Natural killer cell (primary cell): ENCODE measurements at regions not wholly inside any gene's neighbourhood (a gene's known extent, or its start where the extent isn't known, plus 50 kb on each side); places are given as distances from the start of the nearest gene placed in this dataset.

Experiments
- ATAC-seq, 3 donors: fragments of 150-1000 bp in 2 of 3; fragments of 200-7000 bp in 1 of 3; cut with Tn5 transposase; 1 replicate in 1 of 3; 2 replicates in 2 of 3; pipeline ENCODE4 v1.10.0; 2021; ENCODE audit warnings: mild to moderate bottlenecking in 2 of 3, moderate library complexity in 2 of 3
- DNase-seq, 2 donors: peaks; one replicate each; pipeline versions ENCODE4 v3.0.0 to v3.0.0-alpha.2; 2013 to 2021; ENCODE audit warnings: mixed read lengths in 1 of 2
- H3K27ac ChIP-seq: one replicate; pipeline ENCODE4 v1.5.1; 2013; ENCODE audit warnings: mild to moderate bottlenecking, low read length
- H3K27me3 ChIP-seq: one replicate; pipeline ENCODE4 v1.6.1; 2013; ENCODE audit warnings: low read length; ENCODE audit not compliant: control insufficient read depth, insufficient read depth
- H3K36me3 ChIP-seq: one replicate; pipeline ENCODE4 v1.6.1; 2013; ENCODE audit warnings: low read length; ENCODE audit not compliant: control insufficient read depth, insufficient read depth
- H3K4me1 ChIP-seq: one replicate; pipeline ENCODE4 v1.6.1; 2013; ENCODE audit warnings: low read length; ENCODE audit not compliant: control insufficient read depth, insufficient read depth
- H3K4me3 ChIP-seq: one replicate; pipeline ENCODE4 v1.5.1; 2013; ENCODE audit warnings: low read length
- H3K9me3 ChIP-seq: one replicate; pipeline ENCODE4 v1.6.1; 2013; ENCODE audit warnings: low read length; ENCODE audit not compliant: control insufficient read depth, insufficient read depth
- H3K27ac Mint-ChIP-seq, 2 donors: one replicate each; pipeline ENCODE4 v1.8.0; 2022; ENCODE audit warnings: mild to moderate bottlenecking in 2 of 2, mixed read lengths in 2 of 2, moderate library complexity in 1 of 2
- H3K27me3 Mint-ChIP-seq, 2 donors: one replicate each; pipeline ENCODE4 v1.8.0; 2022; ENCODE audit warnings: low read depth in 2 of 2, mixed read lengths in 2 of 2
- H3K36me3 Mint-ChIP-seq: one replicate; pipeline ENCODE4 v1.8.0; 2022; ENCODE audit warnings: mixed read lengths
- H3K4me1 Mint-ChIP-seq, 2 donors: one replicate each; pipeline ENCODE4 v1.8.0; 2022; ENCODE audit warnings: mixed read lengths in 2 of 2
- H3K4me3 Mint-ChIP-seq: one replicate; pipeline ENCODE4 v1.8.0; 2022; ENCODE audit warnings: mild to moderate bottlenecking, moderate library complexity, mixed read lengths
- H3K9me3 Mint-ChIP-seq, 2 donors: one replicate each; pipeline ENCODE4 v1.8.0; 2022; ENCODE audit warnings: mixed read lengths in 2 of 2
- CTCF ChIP-seq: fragments of 200-600 bp; IDR thresholded peaks from one replicate; pipeline ENCODE4 v1.8.0; 2022; ENCODE audit warnings: antibody characterized with exemption
- WGBS: methylation state at CpG from one replicate; pipeline ENCODE4 v1.1.7; 2013; ENCODE audit warnings: missing lambda C conversion rate; ENCODE audit not compliant: insufficient coverage; 5-methylcytosine and 5-hydroxymethylcytosine counted together
- intact Hi-C: fragments of 100-400 bp; cut with micrococcal nuclease; formaldehyde crosslinking; loops from one replicate; pipeline ENCODE4 v1.14.2; 2022

- no peaks in the 10 kb centered on the region for H3K9me3 ChIP-seq
- no peaks in the 10 kb centered on the region for H3K4me1 ChIP-seq
- H3K27me3 Mint-ChIP-seq = no peaks in the 10 kb centered on the region
- H3K36me3 Mint-ChIP-seq = no peaks in the 10 kb centered on the region
- no peak overlapping the region for H3K27ac Mint-ChIP-seq
- H3K9me3 Mint-ChIP-seq = no peaks in the 10 kb centered on the region
- no peaks in the 10 kb centered on the region for H3K36me3 ChIP-seq
- ATAC-seq (no peak), DNase-seq (no peak)
- intact Hi-C loops = no loop called here
- H3K4me3 ChIP-seq = no peak overlapping the region
- H3K27me3 ChIP-seq = no peaks in the 10 kb centered on the region
- no peaks in the 10 kb centered on the region for H3K4me1 Mint-ChIP-seq
- H3K4me3 Mint-ChIP-seq = no peak overlapping the region
- 91% methylated on average over 4 of the region's 4 CpGs for WGBS
- no peak overlapping the region for H3K27ac ChIP-seq
- TF ChIP-seq CTCF = no peak
Observed at GRCh38 chr7:81467964-81468363, 301.9 kb downstream of the HGF start.

GRCh38 chr7:81462672-81463071, 307.2 kb downstream of the HGF start:
- DNase-seq (no peak), ATAC-seq (no peak)
- no CpG with 5 or more reads among the region's 1 CpG for WGBS
- Mint-ChIP-seq H3K27me3 (no peaks in the 10 kb centered on the region), H3K4me3 (no peak overlapping the region), H3K36me3 (no peaks in the 10 kb centered on the region), H3K27ac (no peak overlapping the region), H3K4me1 (no peaks in the 10 kb centered on the region), H3K9me3 (no peaks in the 10 kb centered on the region)
- H3K4me3 ChIP-seq = no peak overlapping the region
- intact Hi-C loops = no loop called here
- no peak for TF ChIP-seq CTCF
- H3K36me3 ChIP-seq = no peaks in the 10 kb centered on the region
- no peaks in the 10 kb centered on the region for H3K4me1 ChIP-seq
- H3K27me3 ChIP-seq = no peaks in the 10 kb centered on the region
- no peaks in the 10 kb centered on the region for H3K9me3 ChIP-seq
- H3K27ac ChIP-seq = no peak overlapping the region

GRCh38 chr7:81460250-81461045, 309.4 kb downstream of the HGF start:
- WGBS = 0% methylated on average over 1 of the region's 1 CpG
- Histone ChIP-seq H3K27ac (no peak overlapping the region), H3K4me3 (no peak overlapping the region), H3K36me3 (no peaks in the 10 kb centered on the region), H3K27me3 (no peaks in the 10 kb centered on the region), H3K4me1 (no peaks in the 10 kb centered on the region), H3K9me3 (no peaks in the 10 kb centered on the region)
- Mint-ChIP-seq H3K4me1 (no peaks in the 10 kb centered on the region), H3K27ac (no peak overlapping the region), H3K9me3 (peaks cover 0 to 2% of the 10 kb centered on the region in 2 donors), H3K27me3 (no peaks in the 10 kb centered on the region), H3K36me3 (no peaks in the 10 kb centered on the region), H3K4me3 (no peak overlapping the region)
- DNase-seq = no peak
- no peak for TF ChIP-seq CTCF
- intact Hi-C loops = no loop called here
- no peak for ATAC-seq

GRCh38 chr7:81459485-81459884, 310.4 kb downstream of the HGF start:
- no peak for TF ChIP-seq CTCF
- Mint-ChIP-seq H3K4me1 (no peaks in the 10 kb centered on the region), H3K36me3 (no peaks in the 10 kb centered on the region), H3K27ac (no peak overlapping the region), H3K9me3 (peaks cover 0 to 2% of the 10 kb centered on the region in 2 donors), H3K4me3 (no peak overlapping the region), H3K27me3 (no peaks in the 10 kb centered on the region)
- DNase-seq (no peak), ATAC-seq (no peak)
- Histone ChIP-seq H3K9me3 (no peaks in the 10 kb centered on the region), H3K27me3 (no peaks in the 10 kb centered on the region), H3K4me3 (no peak overlapping the region), H3K4me1 (no peaks in the 10 kb centered on the region), H3K36me3 (no peaks in the 10 kb centered on the region), H3K27ac (no peak overlapping the region)
- intact Hi-C loops = no loop called here
- 94% methylated on average over 2 of the region's 2 CpGs for WGBS
